HK-2 (cell line): ENCODE measurements at regions not wholly inside any gene's neighbourhood (a gene's known extent, or its start where the extent isn't known, plus 50 kb on each side); places are given as distances from the start of the nearest gene placed in this dataset.
"Not testable (repeated sequence)": the region's sequence is repeated elsewhere in the genome, so short reads cannot be mapped to it uniquely, and the experiment has no call there.

Source experiments
- DNase-seq: peaks from one replicate; pipeline ENCODE4 v3.0.0-alpha.2; 2018; ENCODE audit not compliant: unreplicated experiment

- no peak for DNase-seq
Observed at GRCh38 chr2:122061206-122061605, 305.8 kb downstream of the TSN start.

GRCh38 chr2:122061831-122062230, 306.4 kb downstream of the TSN start:
- no peak for DNase-seq

- no peak for DNase-seq
Observed at GRCh38 chr2:122062506-122062905, 307.1 kb downstream of the TSN start.

- no peak for DNase-seq
Observed at GRCh38 chr2:122063716-122064115, 308.3 kb downstream of the TSN start.

GRCh38 chr2:122070241-122070731, 314.8 kb downstream of the TSN start:
- DNase-seq, result no peak

GRCh38 chr2:122072666-122073065, 317.2 kb downstream of the TSN start:
- DNase-seq, result no peak

- no peak for DNase-seq
Observed at GRCh38 chr2:122074201-122074600, 318.8 kb downstream of the TSN start.

- no peak for DNase-seq
Observed at GRCh38 chr2:122075381-122075780, 319.9 kb downstream of the TSN start.

GRCh38 chr2:122077114-122077513, 321.7 kb downstream of the TSN start:
- no peak for DNase-seq

- no peak for DNase-seq
Observed at GRCh38 chr2:122077771-122078170, 322.3 kb downstream of the TSN start.

GRCh38 chr2:122078451-122078850, 323.0 kb downstream of the TSN start:
- no peak for DNase-seq

GRCh38 chr2:122079844-122080243, 324.4 kb downstream of the TSN start:
- DNase-seq, result no peak

- no peak for DNase-seq
Observed at GRCh38 chr2:122080316-122080715, 324.9 kb downstream of the TSN start.

GRCh38 chr2:122080871-122081270, 325.4 kb downstream of the TSN start:
- no peak for DNase-seq

- no peak for DNase-seq
Observed at GRCh38 chr2:122081751-122082150, 326.3 kb downstream of the TSN start.

- no peak for DNase-seq
Observed at GRCh38 chr2:122083256-122084048, 328.0 kb downstream of the TSN start.

- not testable (repeated sequence) for DNase-seq
Observed at GRCh38 chr2:122085672-122086071, 330.2 kb downstream of the TSN start.

GRCh38 chr2:122094557-122094956, 339.1 kb downstream of the TSN start:
- DNase-seq, result no peak

- no peak for DNase-seq
Observed at GRCh38 chr2:122096761-122097160, 341.3 kb downstream of the TSN start.

- DNase-seq, result no peak
Observed at GRCh38 chr2:122098306-122098705, 342.9 kb downstream of the TSN start.

GRCh38 chr2:122100346-122100745, 344.9 kb downstream of the TSN start:
- no peak for DNase-seq

- no peak for DNase-seq
Observed at GRCh38 chr2:122100756-122101155, 345.3 kb downstream of the TSN start.

GRCh38 chr2:122101319-122101718, 345.9 kb downstream of the TSN start:
- DNase-seq, result no peak
